ENCODE measurements at regions not wholly inside any gene's neighbourhood (a gene's known extent, or its start where the extent isn't known, plus 50 kb on each side); places are given as distances from the start of the nearest gene placed in this dataset.
"Not testable (repeated sequence)": the region's sequence is repeated elsewhere in the genome, so short reads cannot be mapped to it uniquely, and the experiment has no call there.

GRCh38 chr18:78862395-78862794 lies 117.2 kb upstream of the SALL3 start:
- in situ Hi-C loops (cut with MboI; ENCODE audit: low sequenced_read_pairs) = no loop called here

- in situ Hi-C loops (cut with MboI; ENCODE audit: low sequenced_read_pairs) = no loop called here
These were observed 114.5 kb upstream of the SALL3 start for GRCh38 chr18:78865056-78865598.

DNA sequence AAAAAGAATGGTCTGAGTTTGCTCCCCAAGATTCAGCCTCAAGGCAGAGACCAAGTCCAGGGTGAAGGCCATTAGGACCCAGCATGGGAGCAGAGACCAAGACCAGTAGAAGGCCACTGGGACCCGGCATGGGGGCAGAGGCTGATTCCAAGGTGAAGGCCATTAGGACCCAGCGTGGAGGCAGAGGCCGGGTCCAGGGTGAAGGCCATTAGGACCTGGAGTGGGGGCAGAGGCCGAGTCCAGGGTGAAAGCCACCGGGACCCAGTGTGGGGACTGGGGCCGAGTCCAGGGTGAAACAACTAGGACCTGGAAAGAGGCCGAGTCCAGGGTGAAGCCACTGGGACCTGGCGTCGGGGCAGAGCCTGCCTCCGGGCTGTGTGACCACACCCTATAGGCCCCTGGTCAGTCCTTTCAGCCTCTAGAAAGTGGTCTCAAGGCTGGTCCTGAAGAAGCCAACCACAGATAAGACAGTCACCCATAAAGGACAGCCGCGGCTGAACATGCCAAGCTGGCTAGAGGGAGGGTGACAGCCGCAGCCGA lies 113.8 kb upstream of the SALL3 start:
- in situ Hi-C loops (cut with MboI; ENCODE audit: low sequenced_read_pairs) = no loop called here

DNA sequence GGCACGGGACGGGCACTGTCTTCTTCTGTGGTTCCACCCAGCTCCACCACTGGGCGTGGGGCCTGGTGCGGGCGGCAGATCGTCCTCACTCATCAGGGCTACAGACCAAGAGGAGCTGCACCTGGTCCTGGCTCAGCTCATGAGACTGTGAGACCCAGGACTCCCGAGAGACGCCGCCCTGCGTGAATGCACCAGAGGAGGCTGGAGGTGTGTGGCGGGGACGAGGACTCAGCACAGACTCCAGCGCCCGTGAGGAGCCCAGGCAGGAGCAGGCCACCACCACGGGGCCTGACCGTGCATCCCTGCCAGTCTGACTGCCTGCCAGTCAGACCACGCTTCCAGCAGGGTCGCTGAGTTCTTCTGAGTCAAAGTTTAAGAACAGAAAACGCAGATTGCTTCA lies 112.5 kb upstream of the SALL3 start:
- in situ Hi-C loops (cut with MboI; ENCODE audit: low sequenced_read_pairs) = no loop called here

GRCh38 chr18:78868330-78869316 lies 111.0 kb upstream of the SALL3 start:
- in situ Hi-C loops (cut with MboI; ENCODE audit: low sequenced_read_pairs) = no loop called here

GRCh38 chr18:78871618-78872017 lies 108.0 kb upstream of the SALL3 start:
- in situ Hi-C loops (cut with MboI; ENCODE audit: low sequenced_read_pairs) = no loop called here

- in situ Hi-C loops (cut with MboI; ENCODE audit: low sequenced_read_pairs) = no loop called here
These were observed 105.6 kb upstream of the SALL3 start for GRCh38 chr18:78873926-78874500.

- in situ Hi-C loops (cut with MboI; ENCODE audit: low sequenced_read_pairs) = no loop called here
These were observed 104.4 kb upstream of the SALL3 start for GRCh38 chr18:78875016-78875777.

GRCh38 chr18:78875778-78876650 lies 103.6 kb upstream of the SALL3 start:
- in situ Hi-C loops (cut with MboI; ENCODE audit: low sequenced_read_pairs) = no loop called here

DNA sequence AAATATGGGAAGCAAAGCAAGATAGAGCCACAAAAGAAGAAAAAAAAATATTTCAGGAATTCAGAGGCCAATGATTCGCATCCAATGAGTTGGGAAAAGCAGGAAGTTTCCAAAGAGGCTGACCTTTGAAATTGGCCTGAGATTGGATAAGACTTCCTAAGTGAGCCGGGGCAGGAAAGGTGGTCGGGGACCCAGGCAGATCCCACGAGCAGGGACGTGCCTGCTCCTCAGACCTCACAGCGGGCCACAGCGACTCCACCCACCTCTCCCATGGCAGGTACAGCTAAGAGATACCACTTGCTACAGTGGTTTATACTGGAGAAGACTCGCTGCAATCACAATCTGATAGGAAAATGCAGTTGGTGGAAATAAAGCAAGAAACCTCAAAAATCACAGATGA lies 102.8 kb upstream of the SALL3 start:
- in situ Hi-C loops (cut with MboI; ENCODE audit: low sequenced_read_pairs) = no loop called here

- in situ Hi-C loops (cut with MboI; ENCODE audit: low sequenced_read_pairs) = no loop called here
These were observed 101.3 kb upstream of the SALL3 start for GRCh38 chr18:78878335-78878734.

GRCh38 chr18:78879072-78879883 lies 100.3 kb upstream of the SALL3 start:
- in situ Hi-C loops (cut with MboI; ENCODE audit: low sequenced_read_pairs) = not testable (repeated sequence)

DNA sequence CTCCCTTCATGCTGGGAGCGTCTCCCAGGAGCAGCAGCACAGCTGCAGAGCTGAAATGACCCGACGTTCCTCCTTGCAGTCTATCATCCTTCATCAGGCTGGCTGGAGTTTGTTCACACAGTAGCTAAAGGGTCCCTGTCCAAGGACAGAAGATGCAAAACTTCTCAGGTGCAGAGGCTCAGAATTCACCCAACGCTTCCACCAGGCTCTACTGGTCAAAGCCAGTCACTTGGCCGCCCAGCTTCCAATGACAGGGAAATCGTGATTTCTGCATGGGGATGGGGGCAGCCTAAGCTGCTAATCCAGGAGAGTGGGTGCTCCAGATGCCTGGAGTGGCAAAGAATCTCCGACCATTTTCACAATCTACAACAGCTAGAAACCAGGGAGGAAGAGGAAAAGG lies 97.0 kb upstream of the SALL3 start:
- in situ Hi-C loops (cut with MboI; ENCODE audit: low sequenced_read_pairs) = no loop called here

DNA sequence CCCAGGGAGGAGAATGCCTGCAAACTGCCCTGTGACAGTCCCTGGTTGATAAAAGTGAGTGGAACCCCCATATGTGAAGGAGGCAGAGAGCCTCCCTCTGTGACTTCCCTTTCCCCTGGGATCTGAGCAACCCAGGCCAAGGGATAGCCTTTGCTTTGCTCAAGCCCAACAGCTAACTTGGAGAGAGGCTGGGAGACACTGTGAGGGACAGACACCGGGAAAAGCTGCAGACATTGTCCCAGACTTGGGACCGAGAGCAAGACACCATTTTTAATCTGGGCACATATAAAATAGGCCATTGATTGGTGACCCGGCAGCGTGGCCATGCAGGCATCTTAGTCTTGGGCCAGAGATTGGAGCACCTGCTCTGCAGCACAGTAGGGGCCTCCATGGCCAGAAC lies 96.1 kb upstream of the SALL3 start:
- in situ Hi-C loops (cut with MboI; ENCODE audit: low sequenced_read_pairs) = no loop called here

DNA sequence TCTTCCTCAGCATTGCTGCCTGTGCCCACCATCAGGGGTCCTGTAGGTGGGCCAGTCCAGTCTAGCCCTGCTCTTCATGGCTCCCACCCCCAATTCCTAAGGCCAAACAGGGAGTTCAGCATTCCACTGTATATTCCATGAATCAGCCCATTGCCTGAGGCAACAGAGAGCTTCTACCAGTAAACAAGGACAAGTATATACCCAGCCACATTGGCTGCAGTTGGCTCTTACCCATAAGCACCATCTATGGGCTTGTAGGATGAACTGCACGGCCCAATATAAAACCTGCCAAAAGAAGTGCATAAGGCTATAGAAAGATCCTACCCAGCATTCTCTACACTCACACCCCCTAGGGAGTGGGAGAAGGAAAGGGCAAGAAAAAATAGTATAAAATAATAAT lies 95.1 kb upstream of the SALL3 start:
- in situ Hi-C loops (cut with MboI; ENCODE audit: low sequenced_read_pairs) = no loop called here

- in situ Hi-C loops (cut with MboI; ENCODE audit: low sequenced_read_pairs) = no loop called here
These were observed 90.4 kb upstream of the SALL3 start for GRCh38 chr18:78889250-78889649.

DNA sequence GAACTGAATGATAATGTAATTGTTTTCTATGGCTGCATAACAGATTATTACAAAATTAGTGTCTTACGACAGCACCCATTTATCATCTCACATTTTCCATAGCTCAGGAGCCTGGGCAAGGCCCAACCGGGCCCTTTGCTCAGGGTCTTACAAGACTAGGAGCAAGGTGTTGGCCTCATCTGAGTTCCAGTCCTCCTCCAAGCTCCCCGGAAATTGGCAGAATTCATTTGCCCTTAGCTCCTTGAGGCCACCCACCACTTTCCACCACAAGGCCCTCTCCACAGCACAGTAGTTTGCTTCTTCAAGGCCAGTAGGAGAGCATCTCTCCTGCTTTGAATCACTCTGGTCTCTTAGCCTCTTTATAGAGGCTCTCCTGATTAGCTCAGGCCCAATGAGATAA lies 89.2 kb upstream of the SALL3 start:
- in situ Hi-C loops (cut with MboI; ENCODE audit: low sequenced_read_pairs) = no loop called here

DNA sequence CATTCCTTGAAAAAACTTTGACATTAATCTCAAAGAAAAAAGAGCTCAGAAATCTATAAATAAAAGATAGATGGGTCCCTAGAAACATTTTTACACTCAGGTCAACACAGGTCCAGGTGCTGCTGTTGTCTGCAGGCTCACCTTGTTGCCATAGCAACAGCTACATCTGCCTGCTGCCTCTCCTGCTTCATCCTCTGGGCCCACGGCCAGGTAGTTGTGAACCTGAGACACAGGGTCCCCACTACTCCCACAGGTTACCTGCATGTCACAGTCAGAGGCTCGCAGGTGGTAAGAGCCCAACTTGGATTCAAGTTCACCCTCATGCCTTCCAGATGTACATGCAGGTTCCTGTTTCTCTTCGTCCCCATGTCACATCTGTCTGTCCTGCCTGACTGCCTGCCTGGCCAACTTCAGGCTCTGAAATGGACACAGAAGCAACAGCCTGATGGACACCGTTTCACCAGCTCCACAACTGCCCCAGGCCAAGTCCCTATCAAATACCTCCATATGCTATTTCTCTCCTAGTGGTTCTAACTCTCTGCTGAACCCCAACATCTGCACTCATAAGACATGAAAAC lies 88.3 kb upstream of the SALL3 start:
- in situ Hi-C loops (cut with MboI; ENCODE audit: low sequenced_read_pairs) = no loop called here

- in situ Hi-C loops (cut with MboI; ENCODE audit: low sequenced_read_pairs) = no loop called here
These were observed 87.4 kb upstream of the SALL3 start for GRCh38 chr18:78892177-78892576.

Data from HL-60/S4 treated with phorbol 12-myristate 13-acetate at 8.2 ng/mL for 4 days and 3 days (cell line).